HepG2 (cell line): ENCODE measurements at regions not wholly inside any gene's neighbourhood (a gene's known extent, or its start where the extent isn't known, plus 50 kb on each side); places are given as distances from the start of the nearest gene placed in this dataset.
A peak's percentile ranks its signal among the peaks of the same experiment; 100 is the strongest.

Experiments
- ATAC-seq: fragments of 200-7000 bp; cut with Tn5 transposase; 3 replicates; pipeline ENCODE4 v1.9.1; 2020; ENCODE audit warnings: mild to moderate bottlenecking, moderate library complexity
- BruUV-seq: library from RNA; stranded (reverse); fragments of 400-500 nt; replicated peaks from 2 replicates; lab custom pipeline; 2021; lab: Mats Ljungman, UMichigan
- CTCF ChIA-PET: fragments of 300-600 bp; formaldehyde crosslinking; extraction: SDS; loops from one replicate; lab custom pipeline; 2021; ENCODE audit warnings: low total read pairs, inconsistent platforms, low intra/inter-chr PET ratio; lab: Yijun Ruan, JAX
- POLR2A ChIA-PET: fragments of 350-600 bp; sonication (Branson Sonifier 250); formaldehyde crosslinking; loops from one replicate; lab custom pipeline; 2020; ENCODE audit warnings: antibody characterized with exemption, inconsistent platforms; lab: Yijun Ruan, JAX
- DNase-seq: peaks from one replicate; pipeline ENCODE4 v3.0.0-alpha.2; 2015; ENCODE audit warnings: low spot score
- FAIRE-seq: peaks from 3 replicates; lab custom pipeline; 2011; peaks lifted over from hg19 to GRCh38; lab: Jason Lieb, UNC
- H2AFZ ChIP-seq: one replicate; pipeline ENCODE4 v1.6.1; 2011; ENCODE audit warnings: low read length, inconsistent platforms
- H3K27ac ChIP-seq: fragments of 300-600 bp; 3 replicates; pipeline ENCODE4 v1.8.0; 2011; ENCODE audit warnings: mixed run types, mild to moderate bottlenecking, mixed read lengths, low read length, inconsistent platforms; ENCODE audit not compliant: insufficient read depth; ENCODE audit errors: extremely low read length
- H3K27me3 ChIP-seq, 2 experiments: fragments of 200-600 bp in 1 of 2; 2 replicates in 1 of 2; 3 replicates in 1 of 2; pipeline versions ENCODE4 v1.6.0 to v1.8.0; 2011; ENCODE audit warnings: low read length in 2 of 2, mild to moderate bottlenecking in 2 of 2, moderate library complexity in 2 of 2, inconsistent platforms in 1 of 2; ENCODE audit not compliant: insufficient read depth in 2 of 2, control insufficient read depth in 1 of 2
- H3K36me3 ChIP-seq, 2 experiments: fragments of 200-600 bp in 1 of 2; replicated peaks in 1 of 2; 2 replicates in 1 of 2; 3 replicates in 1 of 2; pipeline versions ENCODE4 v1.5.1 to v1.8.0; 2011; ENCODE audit warnings: low read length in 2 of 2, inconsistent platforms in 1 of 2; ENCODE audit not compliant: insufficient read depth in 2 of 2, control insufficient read depth in 1 of 2
- H3K4me1 ChIP-seq: 2 replicates; pipeline ENCODE4 v1.5.1; 2012; ENCODE audit warnings: low read length, inconsistent platforms; ENCODE audit not compliant: insufficient read depth
- H3K4me2 ChIP-seq: 2 replicates; pipeline ENCODE4 v1.6.0; 2011; ENCODE audit warnings: low read depth, low read length, inconsistent platforms
- H3K4me3 ChIP-seq, 3 experiments: fragments of 200-600 bp in 1 of 3; sonication (generic), shearing (Covaris generic) in 1 of 3; replicated peaks in 1 of 3; 2 replicates each; pipeline ENCODE4 v1.5.1; 2011 to 2016; ENCODE audit warnings: low read length in 3 of 3, inconsistent platforms in 2 of 3, low read depth in 2 of 3, mild to moderate bottlenecking in 2 of 3, control low read depth in 1 of 3, mixed read lengths in 1 of 3; ENCODE audit not compliant: insufficient read depth in 1 of 3
- H3K79me2 ChIP-seq: one replicate; pipeline ENCODE4 v1.6.1; 2011; ENCODE audit warnings: low read length, inconsistent platforms; ENCODE audit not compliant: insufficient read depth
- H3K9ac ChIP-seq: 2 replicates; pipeline ENCODE4 v1.6.0; 2011; ENCODE audit warnings: mild to moderate bottlenecking, low read depth, low read length, inconsistent platforms; ENCODE audit not compliant: insufficient read depth
- H3K9me3 ChIP-seq: 2 replicates; pipeline ENCODE4 v1.5.1; 2012; ENCODE audit warnings: mild to moderate bottlenecking, low read length
- H4K20me1 ChIP-seq: 2 replicates; pipeline ENCODE4 v1.6.0; 2011; ENCODE audit warnings: inconsistent platforms, mild to moderate bottlenecking, low read length, moderate library complexity; ENCODE audit not compliant: insufficient read depth
- AHDC1 ChIP-seq: sonication (generic); formaldehyde crosslinking; IDR thresholded peaks from 2 replicates; pipeline ENCODE4 v1.5.1; 2020; ENCODE audit warnings: mild to moderate bottlenecking, missing genetic modification reagents, borderline replicate concordance
- FOXK2 ChIP-seq: fragments of 450-650 bp; IDR thresholded peaks from 2 replicates; pipeline ENCODE4 v1.6.1; 2016
- MTA1 ChIP-seq: sonication (generic); formaldehyde crosslinking; IDR thresholded peaks from 2 replicates; pipeline ENCODE4 v1.4.0; 2020; ENCODE audit warnings: missing genetic modification reagents, mild to moderate bottlenecking, borderline replicate concordance
- NR2F1 ChIP-seq, 2 experiments: fragments of 450-650 bp in 1 of 2; formaldehyde crosslinking in 1 of 2; IDR thresholded peaks; 2 replicates each; pipeline versions ENCODE4 v1.5.0 to v1.6.1; 2016 to 2020; ENCODE audit warnings: mild to moderate bottlenecking in 1 of 2, missing compliant biosample characterization in 1 of 2, missing genetic modification reagents in 1 of 2, moderate library complexity in 1 of 2
- PPARG ChIP-seq: conservative IDR thresholded peaks from 2 replicates; pipeline ENCODE4 v1.6.1; 2016; ENCODE audit warnings: missing biosample characterization, missing genetic modification reagents
- SCMH1 ChIP-seq: sonication (generic); formaldehyde crosslinking; IDR thresholded peaks from 2 replicates; pipeline ENCODE4 v1.9.0; 2021; ENCODE audit warnings: missing genetic modification reagents, mild to moderate bottlenecking, borderline replicate concordance
- ZBTB33 ChIP-seq: sonication (generic); formaldehyde crosslinking; IDR thresholded peaks from 2 replicates; pipeline ENCODE4 v1.4.0; 2020; ENCODE audit warnings: missing genetic modification reagents
- ZNF460 ChIP-seq: sonication (generic); formaldehyde crosslinking; IDR thresholded peaks from 2 replicates; pipeline ENCODE4 v1.5.1; 2020; ENCODE audit warnings: missing genetic modification reagents, mild to moderate bottlenecking, borderline replicate concordance
- ZNF619 ChIP-seq: sonication (generic); formaldehyde crosslinking; IDR thresholded peaks from 2 replicates; pipeline ENCODE4 v1.4.0; 2020; ENCODE audit warnings: mild to moderate bottlenecking, missing genetic modification reagents
- ZNF687 ChIP-seq: sonication (generic); formaldehyde crosslinking; IDR thresholded peaks from 2 replicates; pipeline ENCODE4 v1.5.1; 2020; ENCODE audit warnings: mild to moderate bottlenecking, missing genetic modification reagents, moderate library complexity
- WGBS: methylation state at CpG from one replicate; pipeline ENCODE4 v1.1.6; 2017; ENCODE audit warnings: low lambda C conversion rate; 5-methylcytosine and 5-hydroxymethylcytosine counted together
- in situ Hi-C: cut with HindIII; loops from 2 replicates; pipeline ENCODE4 v1.10.0; 2017; ENCODE audit warnings: low pct_unique_long_range_greater_than_20kb; ENCODE audit not compliant: extremely low pct_ligation_motif_present
- intact Hi-C: fragments of 100-400 bp; cut with micrococcal nuclease; formaldehyde crosslinking; loops from one replicate; pipeline ENCODE4 v1.10.0; 2022; ENCODE audit not compliant: unreplicated experiment

- TF ChIP-seq ZNF687, result no peak
These were observed 207.7 kb upstream of the ZSWIM2 start (continued) for GRCh38 chr2:187056416-187057334.

DNA sequence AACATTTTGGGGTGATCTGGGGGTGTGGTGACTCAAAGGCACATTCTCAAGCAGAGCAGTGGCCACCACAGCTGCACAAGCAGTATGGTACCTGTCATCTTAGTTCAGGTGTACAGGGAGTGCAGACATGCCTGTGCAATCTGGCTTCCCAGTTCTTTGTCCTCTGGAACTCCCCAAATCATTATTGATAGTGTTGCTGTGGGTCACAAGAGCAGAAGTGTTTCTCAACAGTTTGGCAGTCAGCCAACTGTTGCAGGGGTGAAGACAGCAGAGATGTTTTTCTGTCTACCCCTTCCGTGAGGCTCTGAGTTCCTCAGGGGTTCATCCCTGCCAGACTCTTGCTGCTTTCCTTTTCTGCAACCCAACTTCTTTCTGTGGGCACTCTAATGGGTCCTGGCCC, 206.5 kb upstream of the ZSWIM2 start:
- ATAC-seq (peak; percentile 67), FAIRE-seq (no peak)
- no peak for TF ChIP-seq AHDC1 (CRISPR knock-in tag)
- TF ChIP-seq NR2F1 (CRISPR knock-in tag; IDR thresholded peaks at IDR 0.05), result no peak
- TF ChIP-seq ZBTB33, result no peak
- no peak for TF ChIP-seq ZNF619 (CRISPR knock-in tag)
- TF ChIP-seq PPARG (CRISPR knock-in tag), result 0 out of 2 replicates have a peak, but pooled peaks have one; percentile 37
- TF ChIP-seq SCMH1 (CRISPR knock-in tag), result no peak
- TF ChIP-seq FOXK2, result no peak
- no peak for TF ChIP-seq MTA1
- TF ChIP-seq ZNF460 (CRISPR knock-in tag), result no peak

More for the DNA sequence above, 206.5 kb upstream of the ZSWIM2 start:
- H3K9me3 ChIP-seq, result no peaks in the 10 kb centered on the region
- ChIA-PET POLR2A (no interaction called here), CTCF (no interaction called here)
- H3K27me3 ChIP-seq, result no peaks in the 10 kb centered on the region
- peak; percentile 15 for DNase-seq
- WGBS, result 7% methylated on average over 1 of the region's 1 CpG
- no peak overlapping the region for H3K4me2 ChIP-seq
- no peaks in the 10 kb centered on the region for H3K36me3 ChIP-seq
- no peaks in the 10 kb centered on the region for H3K79me2 ChIP-seq
- in situ Hi-C loops (no loop called here), intact Hi-C loops (no loop called here)
- no peak overlapping the region for H3K9ac ChIP-seq
- no TSS peak for BruUV-seq
- no peaks in the 10 kb centered on the region for H3K4me1 ChIP-seq
- H4K20me1 ChIP-seq, result no peaks in the 10 kb centered on the region
- no peak overlapping the region for H2AFZ ChIP-seq
- H3K27ac ChIP-seq, result no peak overlapping the region
- H3K4me3 ChIP-seq, result no peak overlapping the region
